HUES48 (cell line): ENCODE measurements at regions not wholly inside any gene's neighbourhood (a gene's known extent, or its start where the extent isn't known, plus 50 kb on each side); places are given as distances from the start of the nearest gene placed in this dataset.

Experiments used
- H3K27ac ChIP-seq: one replicate; pipeline ENCODE4 v1.7.0; 2013; ENCODE audit warnings: low read depth, low read length, inconsistent platforms
- H3K27me3 ChIP-seq: 2 replicates; pipeline ENCODE4 v1.6.1; 2013; ENCODE audit warnings: mild to moderate bottlenecking, low read length; ENCODE audit not compliant: control insufficient read depth, insufficient read depth
- H3K36me3 ChIP-seq: 2 replicates; pipeline ENCODE4 v1.6.1; 2013; ENCODE audit warnings: low read length; ENCODE audit not compliant: control insufficient read depth, insufficient read depth
- H3K4me1 ChIP-seq: 2 replicates; pipeline ENCODE4 v1.6.1; 2013; ENCODE audit warnings: mild to moderate bottlenecking, low read length; ENCODE audit not compliant: control insufficient read depth, insufficient read depth
- H3K4me3 ChIP-seq: 2 replicates; pipeline ENCODE4 v1.5.1; 2013; ENCODE audit warnings: mild to moderate bottlenecking, low read depth, low read length
- H3K9ac ChIP-seq: 2 replicates; pipeline ENCODE4 v1.6.1; 2013; ENCODE audit warnings: mild to moderate bottlenecking, low read depth, low read length, moderate library complexity
- H3K9me3 ChIP-seq: 2 replicates; pipeline ENCODE4 v1.6.1; 2013; ENCODE audit warnings: low read length; ENCODE audit not compliant: control insufficient read depth, insufficient read depth

DNA sequence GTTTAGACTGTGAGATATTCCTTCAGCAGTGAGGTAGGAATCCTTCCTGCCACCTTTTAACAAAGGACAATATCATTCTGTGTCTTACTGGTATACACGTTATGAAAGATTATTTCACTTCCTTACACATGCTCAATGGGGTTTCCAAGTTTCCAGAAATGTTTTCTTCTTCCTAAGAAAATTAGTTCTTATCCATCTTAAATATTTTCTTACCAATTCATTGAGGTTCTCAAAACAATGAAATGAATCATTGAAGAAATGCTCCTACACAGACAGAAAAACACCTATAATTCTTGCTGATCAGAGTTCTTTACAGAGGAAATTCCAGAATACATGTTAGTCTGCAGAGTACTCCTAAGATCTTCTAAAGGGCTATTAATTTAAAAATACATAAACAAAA is 51.4 kb upstream of the SEC61G start:
- H3K4me3 ChIP-seq: no peak overlapping the region
- H3K36me3 ChIP-seq: no peaks in the 10 kb centered on the region
- H3K9ac ChIP-seq: no peak overlapping the region
- H3K9me3 ChIP-seq: peaks cover 4% of the 10 kb centered on the region; the same call in 1 of the 2 replicates
- H3K27me3 ChIP-seq: no peaks in the 10 kb centered on the region
- H3K27ac ChIP-seq: no peak overlapping the region
- H3K4me1 ChIP-seq: no peaks in the 10 kb centered on the region

GRCh38 chr7:54811041-54811845 is 52.2 kb upstream of the SEC61G start:
- Histone ChIP-seq H3K9me3 (peaks cover 4% of the 10 kb centered on the region; the same call in 1 of the 2 replicates), H3K4me1 (no peaks in the 10 kb centered on the region), H3K27me3 (no peaks in the 10 kb centered on the region), H3K4me3 (no peak overlapping the region), H3K27ac (no peak overlapping the region), H3K9ac (no peak overlapping the region), H3K36me3 (no peaks in the 10 kb centered on the region)

- H3K36me3 ChIP-seq: no peaks in the 10 kb centered on the region
- H3K27ac ChIP-seq: no peak overlapping the region
- H3K27me3 ChIP-seq: no peaks in the 10 kb centered on the region
- H3K9me3 ChIP-seq: peaks cover 4% of the 10 kb centered on the region; the same call in 1 of the 2 replicates
- H3K4me3 ChIP-seq: no peak overlapping the region
- H3K9ac ChIP-seq: no peak overlapping the region
- no peaks in the 10 kb centered on the region for H3K4me1 ChIP-seq
Measured at GRCh38 chr7:54811846-54812254, 52.8 kb upstream of the SEC61G start.

GRCh38 chr7:54812756-54813322 is 53.8 kb upstream of the SEC61G start:
- H3K27me3 ChIP-seq: no peaks in the 10 kb centered on the region

GRCh38 chr7:54813398-54813797 is 54.4 kb upstream of the SEC61G start:
- H3K4me3 ChIP-seq: no peak overlapping the region
- H3K27me3 ChIP-seq: no peaks in the 10 kb centered on the region
- no peaks in the 10 kb centered on the region for H3K36me3 ChIP-seq
- peaks cover 3% of the 10 kb centered on the region; the same call in 1 of the 2 replicates for H3K4me1 ChIP-seq
- no peak overlapping the region for H3K27ac ChIP-seq
- H3K9me3 ChIP-seq: peaks cover 4% of the 10 kb centered on the region; the same call in 1 of the 2 replicates
- no peak overlapping the region for H3K9ac ChIP-seq

More at GRCh38 chr7:54812756-54813322, 53.8 kb upstream of the SEC61G start:
- no peaks in the 10 kb centered on the region for H3K4me1 ChIP-seq
- no peak overlapping the region for H3K9ac ChIP-seq
- no peak overlapping the region for H3K27ac ChIP-seq
- no peak overlapping the region for H3K4me3 ChIP-seq
- no peaks in the 10 kb centered on the region for H3K36me3 ChIP-seq
- H3K9me3 ChIP-seq: peaks cover 4% of the 10 kb centered on the region; the same call in 1 of the 2 replicates

GRCh38 chr7:54814401-54814800 is 55.4 kb upstream of the SEC61G start:
- H3K27me3 ChIP-seq: no peaks in the 10 kb centered on the region
- H3K4me1 ChIP-seq: peaks cover 3% of the 10 kb centered on the region; the same call in 1 of the 2 replicates
- no peaks in the 10 kb centered on the region for H3K9me3 ChIP-seq
- H3K27ac ChIP-seq: no peak overlapping the region
- H3K36me3 ChIP-seq: no peaks in the 10 kb centered on the region
- no peak overlapping the region for H3K9ac ChIP-seq
- H3K4me3 ChIP-seq: no peak overlapping the region

DNA sequence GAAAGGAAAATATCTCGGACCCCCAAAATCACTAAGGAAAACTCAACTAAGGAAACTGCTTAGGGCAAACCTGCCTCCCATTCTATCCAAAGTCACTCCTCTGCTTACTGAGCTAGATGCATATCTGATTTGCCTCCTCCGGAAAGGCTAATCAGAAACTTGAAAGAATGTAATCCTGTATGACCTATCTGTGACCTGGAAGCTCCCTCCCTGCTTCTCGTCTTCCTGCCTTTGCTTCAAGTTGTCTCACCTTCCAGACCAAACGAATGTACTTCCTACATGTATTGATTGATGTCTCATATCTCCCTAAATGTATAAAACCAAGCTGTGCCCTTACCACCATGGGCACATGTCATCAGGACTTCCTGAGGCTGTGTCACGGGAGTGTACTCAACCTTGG is 58.1 kb upstream of the SEC61G start:
- Histone ChIP-seq H3K27ac (no peak overlapping the region), H3K27me3 (no peaks in the 10 kb centered on the region), H3K36me3 (no peaks in the 10 kb centered on the region), H3K9ac (no peak overlapping the region), H3K4me1 (peaks cover 3% of the 10 kb centered on the region; the same call in 1 of the 2 replicates), H3K9me3 (no peaks in the 10 kb centered on the region), H3K4me3 (no peak overlapping the region)

DNA sequence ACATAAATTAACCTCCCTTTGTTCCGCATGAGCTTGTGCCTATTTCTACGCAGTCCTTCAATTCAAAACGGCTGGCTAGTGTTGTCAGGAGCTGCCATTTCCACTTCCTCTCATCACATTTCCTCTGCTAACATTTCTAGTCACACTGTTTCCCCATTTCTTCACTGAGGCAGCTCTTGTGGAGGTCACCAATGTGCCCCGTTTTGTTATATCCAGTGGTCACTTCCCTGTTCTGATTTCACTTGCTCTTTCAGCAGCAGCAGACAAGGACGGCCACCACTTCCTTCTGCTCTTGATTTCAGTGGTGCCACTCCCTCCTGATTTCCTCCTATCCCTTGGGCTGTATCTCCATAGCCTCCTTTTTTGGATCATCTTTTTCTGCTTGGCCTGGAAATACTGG is 64.8 kb upstream of the SEC61G start:
- Histone ChIP-seq H3K36me3 (no peaks in the 10 kb centered on the region), H3K27ac (no peak overlapping the region), H3K27me3 (no peaks in the 10 kb centered on the region; the same call in 1 of the 2 replicates), H3K9ac (no peak overlapping the region), H3K4me1 (no peaks in the 10 kb centered on the region), H3K4me3 (no peak overlapping the region), H3K9me3 (peaks cover 3% of the 10 kb centered on the region; the same call in 1 of the 2 replicates)

DNA sequence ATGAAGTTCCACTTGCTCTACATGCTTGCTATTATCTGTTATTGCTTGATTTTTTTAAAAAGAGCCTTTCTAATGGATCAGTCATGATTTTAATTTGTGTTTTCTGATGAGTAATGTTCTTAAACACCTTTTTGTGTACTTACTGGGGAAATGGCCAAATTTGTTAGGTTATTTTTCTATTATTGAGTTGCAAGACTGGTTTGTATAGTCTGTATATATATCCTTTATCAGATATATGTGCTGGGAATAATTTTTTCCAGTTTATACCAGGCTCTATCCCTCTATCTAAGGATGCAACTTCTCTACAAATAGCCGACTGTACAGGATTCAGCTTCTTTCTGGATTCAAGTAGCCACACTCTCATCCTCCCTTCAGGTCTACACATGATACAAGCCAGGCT is 65.6 kb upstream of the SEC61G start:
- H3K4me3 ChIP-seq: no peak overlapping the region
- H3K4me1 ChIP-seq: no peaks in the 10 kb centered on the region
- H3K36me3 ChIP-seq: no peaks in the 10 kb centered on the region
- no peak overlapping the region for H3K9ac ChIP-seq
- peaks cover 3% of the 10 kb centered on the region; the same call in 1 of the 2 replicates for H3K9me3 ChIP-seq
- H3K27ac ChIP-seq: no peak overlapping the region
- H3K27me3 ChIP-seq: no peaks in the 10 kb centered on the region; the same call in 1 of the 2 replicates

DNA sequence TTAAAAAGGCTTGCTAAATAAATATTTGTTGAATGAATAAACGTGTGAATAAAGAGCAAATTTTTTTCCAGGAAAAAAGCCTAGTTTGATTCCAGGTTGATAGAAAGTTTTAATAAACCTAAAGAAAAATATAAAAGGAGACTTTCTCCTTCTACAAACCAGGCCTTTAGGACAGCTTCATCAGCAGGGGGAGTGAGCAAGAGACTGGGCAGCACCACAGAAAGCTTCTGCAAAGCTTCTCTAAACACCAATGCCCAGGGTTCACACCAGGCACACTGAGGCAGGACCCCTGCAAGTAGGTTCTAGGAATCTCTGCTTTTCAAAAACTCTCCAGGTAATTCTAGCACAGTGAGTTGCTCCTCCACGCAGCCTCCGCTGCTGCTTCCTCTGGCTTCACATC is 66.4 kb upstream of the SEC61G start:
- Histone ChIP-seq H3K9ac (no peak overlapping the region), H3K36me3 (no peaks in the 10 kb centered on the region), H3K27ac (no peak overlapping the region), H3K4me3 (no peak overlapping the region), H3K4me1 (no peaks in the 10 kb centered on the region), H3K27me3 (no peaks in the 10 kb centered on the region; the same call in 1 of the 2 replicates), H3K9me3 (peaks cover 3% of the 10 kb centered on the region; the same call in 1 of the 2 replicates)

DNA sequence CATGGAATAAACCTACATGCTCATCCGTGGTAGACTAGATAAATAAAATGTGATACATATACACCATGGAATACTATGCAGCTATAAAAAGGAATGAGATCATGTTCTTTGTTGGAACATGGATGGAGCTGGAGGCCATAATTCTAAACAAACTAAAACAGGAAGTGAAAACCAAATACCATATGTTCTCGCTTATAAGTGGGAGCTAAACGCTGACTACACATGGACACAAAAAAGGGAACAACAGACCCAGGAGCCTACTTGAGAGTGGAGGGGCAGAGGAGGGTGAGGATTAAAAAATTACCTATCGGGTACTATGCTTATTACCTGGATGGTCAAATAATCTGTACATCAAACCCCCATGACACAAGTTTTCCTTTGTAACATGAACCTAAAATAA is 68.7 kb upstream of the SEC61G start:
- Histone ChIP-seq H3K9ac (no peak overlapping the region), H3K36me3 (no peaks in the 10 kb centered on the region), H3K27me3 (no peaks in the 10 kb centered on the region; the same call in 1 of the 2 replicates), H3K9me3 (peaks cover 3% of the 10 kb centered on the region; the same call in 1 of the 2 replicates), H3K4me3 (no peak overlapping the region), H3K4me1 (no peaks in the 10 kb centered on the region), H3K27ac (no peak overlapping the region)
